K562 (cell line): ENCODE measurements at regions not wholly inside any gene's neighbourhood (a gene's known extent, or its start where the extent isn't known, plus 50 kb on each side); places are given as distances from the start of the nearest gene placed in this dataset.
"Not testable (repeated sequence)": the region's sequence is repeated elsewhere in the genome, so short reads cannot be mapped to it uniquely, and the experiment has no call there.

Experiments used
- ATAC-seq: fragments of 200-7000 bp; cut with Tn5 transposase; 3 replicates; pipeline ENCODE4 v1.9.1; 2020; ENCODE audit warnings: moderate library complexity
- BruUV-seq: library from RNA; stranded (reverse); fragments of 400-500 nt; replicated peaks from 2 replicates; lab custom pipeline; 2021; lab: Mats Ljungman, UMichigan
- CTCF ChIA-PET: fragments of 300-600 bp; formaldehyde crosslinking; extraction: SDS; loops from one replicate; lab custom pipeline; 2021; ENCODE audit warnings: low intra/inter-chr PET ratio; lab: Yijun Ruan, JAX
- POLR2A ChIA-PET: fragments of 300-600, 350-650 bp; sonication (Branson Sonifier 250); formaldehyde crosslinking; extraction: SDS; loops from one replicate; lab custom pipeline; 2021; ENCODE audit warnings: antibody characterized with exemption, inconsistent platforms; lab: Yijun Ruan, JAX
- DNase-seq, 4 experiments: peaks; one replicate each; pipeline versions ENCODE4 v3.0.0 to v3.0.0-alpha.2; 2011 to 2018; ENCODE audit warnings: low spot score in 3 of 4, mixed read lengths in 3 of 4; ENCODE audit errors: extremely low read depth in 1 of 4
- FAIRE-seq: peaks from 2 replicates; lab custom pipeline; 2011; peaks lifted over from hg19 to GRCh38; lab: Jason Lieb, UNC
- H2AFZ ChIP-seq: 2 replicates; pipeline ENCODE4 v1.6.0; 2011; ENCODE audit warnings: low read depth, low read length, control low read depth, inconsistent platforms
- H3K27ac ChIP-seq: fragments of 200-600 bp; 3 replicates; pipeline ENCODE4 v1.8.0; 2011; ENCODE audit warnings: low read depth, mild to moderate bottlenecking, control low read depth, inconsistent platforms, low read length, moderate library complexity, mixed read lengths; ENCODE audit errors: extremely low read depth
- H3K27me3 ChIP-seq, 2 experiments: fragments of 300-600 bp in 1 of 2; 2 replicates in 1 of 2; 3 replicates in 1 of 2; pipeline versions ENCODE4 v1.6.0 to v1.8.0; 2011; ENCODE audit warnings: inconsistent platforms in 2 of 2, low read length in 2 of 2, mild to moderate bottlenecking in 1 of 2, mixed read lengths in 1 of 2, moderate library complexity in 1 of 2; ENCODE audit not compliant: control insufficient read depth in 2 of 2, insufficient read depth in 2 of 2
- H3K36me3 ChIP-seq: fragments of 300-600 bp; 3 replicates; pipeline ENCODE4 v1.8.0; 2011; ENCODE audit warnings: mild to moderate bottlenecking, low read length, inconsistent platforms; ENCODE audit not compliant: control insufficient read depth, insufficient read depth
- H3K4me1 ChIP-seq, 2 experiments: fragments of 200-600 bp in 1 of 2; replicated peaks in 1 of 2; 2 replicates in 1 of 2; 3 replicates in 1 of 2; pipeline versions ENCODE4 v1.5.1 to v1.8.0; 2011; ENCODE audit warnings: inconsistent platforms in 2 of 2, low read length in 2 of 2, mild to moderate bottlenecking in 1 of 2, mixed read lengths in 1 of 2, moderate library complexity in 1 of 2; ENCODE audit not compliant: control insufficient read depth in 2 of 2, insufficient read depth in 2 of 2
- H3K4me2 ChIP-seq: 2 replicates; pipeline ENCODE4 v1.6.1; 2011; ENCODE audit warnings: low read length, control low read depth, inconsistent platforms, mixed read lengths; ENCODE audit not compliant: insufficient read depth
- H3K4me3 ChIP-seq: fragments of 200-600 bp; sonication (generic), shearing (Covaris generic); 2 replicates; pipeline ENCODE4 v1.5.1; 2016; ENCODE audit warnings: control low read depth, inconsistent platforms
- H3K79me2 ChIP-seq: fragments of 200-600 bp; 3 replicates; pipeline ENCODE4 v1.8.0; 2011; ENCODE audit warnings: low read length, inconsistent platforms; ENCODE audit not compliant: control insufficient read depth, insufficient read depth
- H3K9ac ChIP-seq, 2 experiments: 2 replicates each; pipeline versions ENCODE4 v1.6.0 to v1.6.1; 2011; ENCODE audit warnings: low read depth in 2 of 2, low read length in 2 of 2, control low read depth in 1 of 2, inconsistent platforms in 1 of 2, mild to moderate bottlenecking in 1 of 2, mixed read lengths in 1 of 2; ENCODE audit not compliant: insufficient read depth in 1 of 2
- H3K9me1 ChIP-seq: one replicate; pipeline ENCODE4 v1.6.0; 2011; ENCODE audit warnings: inconsistent platforms, mild to moderate bottlenecking, low read length, moderate library complexity; ENCODE audit not compliant: control insufficient read depth, insufficient read depth
- H3K9me3 ChIP-seq: replicated peaks from 2 replicates; pipeline ENCODE4 v1.5.1; 2011; ENCODE audit warnings: low read depth, low read length, inconsistent platforms; ENCODE audit not compliant: control insufficient read depth, insufficient read depth
- H4K20me1 ChIP-seq: replicated peaks from 2 replicates; pipeline ENCODE4 v1.6.1; 2011; ENCODE audit warnings: low read length, inconsistent platforms, mixed read lengths; ENCODE audit not compliant: control insufficient read depth, insufficient read depth
- CBFA2T3 ChIP-seq: fragments of 450-650 bp; IDR thresholded peaks from 2 replicates; pipeline ENCODE4 v1.6.1; 2017
- WGBS: fragments of 100-300 bp; shearing (Covaris generic); methylation state at CpG from one replicate; pipeline ENCODE4 v1.1.6; 2016; ENCODE audit warnings: low coverage, mixed read lengths; ENCODE audit not compliant: insufficient coverage; ENCODE audit errors: missing lambda C conversion rate; 5-methylcytosine and 5-hydroxymethylcytosine counted together
- in situ Hi-C: fragments of 300-500 bp; cut with MboI; formaldehyde crosslinking; loops from 4 replicates; pipeline ENCODE4 v1.15.0; 2018; ENCODE audit warnings: inconsistent platforms, mixed read lengths
- intact Hi-C: fragments of 100-400 bp; cut with micrococcal nuclease; formaldehyde crosslinking; loops from 2 replicates; pipeline ENCODE4 v1.14.2; 2022
- TF ChIP-seq, protein P1 (sequence below): fragments of 450-650 bp; IDR thresholded peaks from 2 replicates; pipeline ENCODE4 v1.6.1; 2017; ENCODE audit warnings: antibody characterized with exemption, mild to moderate bottlenecking

GRCh38 chr3:75500357-75500756 is 163.8 kb upstream of the FRG2C start:
- intact Hi-C loops, H4K20me1 ChIP-seq, H3K36me3 ChIP-seq, H3K4me2 ChIP-seq, H3K4me3 ChIP-seq: not testable (repeated sequence)
- TF ChIP-seq CBFA2T3, result peak; percentile 28; the same call in 1 of the 2 replicates
- TF ChIP-seq, protein P1, sequence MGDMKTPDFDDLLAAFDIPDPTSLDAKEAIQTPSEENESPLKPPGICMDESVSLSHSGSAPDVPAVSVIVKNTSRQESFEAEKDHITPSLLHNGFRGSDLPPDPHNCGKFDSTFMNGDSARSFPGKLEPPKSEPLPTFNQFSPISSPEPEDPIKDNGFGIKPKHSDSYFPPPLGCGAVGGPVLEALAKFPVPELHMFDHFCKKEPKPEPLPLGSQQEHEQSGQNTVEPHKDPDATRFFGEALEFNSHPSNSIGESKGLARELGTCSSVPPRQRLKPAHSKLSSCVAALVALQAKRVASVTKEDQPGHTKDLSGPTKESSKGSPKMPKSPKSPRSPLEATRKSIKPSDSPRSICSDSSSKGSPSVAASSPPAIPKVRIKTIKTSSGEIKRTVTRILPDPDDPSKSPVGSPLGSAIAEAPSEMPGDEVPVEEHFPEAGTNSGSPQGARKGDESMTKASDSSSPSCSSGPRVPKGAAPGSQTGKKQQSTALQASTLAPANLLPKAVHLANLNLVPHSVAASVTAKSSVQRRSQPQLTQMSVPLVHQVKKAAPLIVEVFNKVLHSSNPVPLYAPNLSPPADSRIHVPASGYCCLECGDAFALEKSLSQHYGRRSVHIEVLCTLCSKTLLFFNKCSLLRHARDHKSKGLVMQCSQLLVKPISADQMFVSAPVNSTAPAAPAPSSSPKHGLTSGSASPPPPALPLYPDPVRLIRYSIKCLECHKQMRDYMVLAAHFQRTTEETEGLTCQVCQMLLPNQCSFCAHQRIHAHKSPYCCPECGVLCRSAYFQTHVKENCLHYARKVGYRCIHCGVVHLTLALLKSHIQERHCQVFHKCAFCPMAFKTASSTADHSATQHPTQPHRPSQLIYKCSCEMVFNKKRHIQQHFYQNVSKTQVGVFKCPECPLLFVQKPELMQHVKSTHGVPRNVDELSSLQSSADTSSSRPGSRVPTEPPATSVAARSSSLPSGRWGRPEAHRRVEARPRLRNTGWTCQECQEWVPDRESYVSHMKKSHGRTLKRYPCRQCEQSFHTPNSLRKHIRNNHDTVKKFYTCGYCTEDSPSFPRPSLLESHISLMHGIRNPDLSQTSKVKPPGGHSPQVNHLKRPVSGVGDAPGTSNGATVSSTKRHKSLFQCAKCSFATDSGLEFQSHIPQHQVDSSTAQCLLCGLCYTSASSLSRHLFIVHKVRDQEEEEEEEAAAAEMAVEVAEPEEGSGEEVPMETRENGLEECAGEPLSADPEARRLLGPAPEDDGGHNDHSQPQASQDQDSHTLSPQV, result peak; percentile 39; the same call in 1 of the 2 replicates
- TF ChIP-seq, all 486 proteins: peak for 2; not testable (repeated sequence) for 484
- ATAC-seq, H3K9ac ChIP-seq, BruUV-seq, H3K27ac ChIP-seq, in situ Hi-C loops, CTCF ChIA-PET, H3K9me1 ChIP-seq, H3K9me3 ChIP-seq, FAIRE-seq, H3K4me1 ChIP-seq, H3K79me2 ChIP-seq, DNase-seq, H3K27me3 ChIP-seq, H2AFZ ChIP-seq, POLR2A ChIA-PET: not testable (repeated sequence)
- 0% methylated on average over 4 of the region's 4 CpGs for WGBS

GRCh38 chr3:75502171-75502570 is 162.0 kb upstream of the FRG2C start:
- intact Hi-C loops, DNase-seq: not testable (repeated sequence)

More at GRCh38 chr3:75502171-75502570, 162.0 kb upstream of the FRG2C start:
- H2AFZ ChIP-seq, result peak overlapping the region; percentile 83
- POLR2A ChIA-PET, H3K4me3 ChIP-seq, H3K9me3 ChIP-seq, in situ Hi-C loops, H3K79me2 ChIP-seq, H3K9me1 ChIP-seq, H3K27me3 ChIP-seq, ATAC-seq, FAIRE-seq, BruUV-seq, H4K20me1 ChIP-seq, H3K9ac ChIP-seq, CTCF ChIA-PET, H3K36me3 ChIP-seq, H3K4me1 ChIP-seq: not testable (repeated sequence)
- peak overlapping the region; percentile 26; the same call in 1 of the 3 replicates for H3K27ac ChIP-seq
- 0 out of 2 replicates have a peak overlapping the region, but pooled peaks have one; percentile 18 for H3K4me2 ChIP-seq
- WGBS, result 10% methylated on average over 8 of the region's 9 CpGs
